Psoas muscle (tissue), 7 donors: ENCODE measurements at regions not wholly inside any gene's neighbourhood (a gene's known extent, or its start where the extent isn't known, plus 50 kb on each side); places are given as distances from the start of the nearest gene placed in this dataset.

Source experiments
- ATAC-seq, 4 donors: fragments of 200-7000 bp; cut with Tn5 transposase; one replicate each; pipeline ENCODE4 v1.9.1; 2020; ENCODE audit warnings: moderate library complexity in 3 of 4, mild to moderate bottlenecking in 2 of 4
- DNase-seq, 2 donors: peaks; one replicate each; pipeline ENCODE4 v3.0.0-alpha.2; 2020
- H3K27ac ChIP-seq: fragments of 200-600 bp; one replicate; pipeline ENCODE4 v1.8.0; 2022
- H3K27me3 ChIP-seq, 3 donors: fragments of 200-600 bp in 1 of 3; one replicate each; pipeline versions ENCODE4 v1.6.1 to v1.8.0; 2013 to 2022; ENCODE audit warnings: low read length in 2 of 3, mild to moderate bottlenecking in 2 of 3, moderate library complexity in 1 of 3; ENCODE audit not compliant: insufficient read depth in 3 of 3
- H3K36me3 ChIP-seq, 2 donors: fragments of 200-600 bp in 1 of 2; one replicate each; pipeline versions ENCODE4 v1.6.1 to v1.8.0; 2013 to 2022; ENCODE audit warnings: low read depth in 1 of 2, mild to moderate bottlenecking in 1 of 2, moderate library complexity in 1 of 2; ENCODE audit not compliant: insufficient read depth in 1 of 2
- H3K4me1 ChIP-seq: fragments of 200-600 bp; one replicate; pipeline ENCODE4 v1.8.0; 2022
- H3K4me3 ChIP-seq: fragments of 200-600 bp; one replicate; pipeline ENCODE4 v1.8.0; 2022; ENCODE audit warnings: mild to moderate bottlenecking
- H3K9me3 ChIP-seq: fragments of 200-600 bp; one replicate; pipeline ENCODE4 v1.8.0; 2022
- WGBS, 3 donors: extraction: QIAGEN DNeasy Blood & Tissue Kit; methylation state at CpG; one replicate each; pipeline versions ENCODE4 v1.1.6 to v1.1.7; 2013; 5-methylcytosine and 5-hydroxymethylcytosine counted together
- intact Hi-C, 2 donors: fragments of 100-400 bp; cut with DNase I; formaldehyde crosslinking; loops; one replicate each; pipeline versions ENCODE4 v1.11.0 to v1.14.2; 2022
- TF ChIP-seq, protein P1 (sequence below): fragments of 200-600 bp; IDR thresholded peaks from one replicate; pipeline ENCODE4 v1.8.0; 2022; ENCODE audit warnings: antibody characterized with exemption
- donor health status: healthy with polysubstance abuse.
- donor health status: DM: no; HTN: no; CAD: no; lungs with moderate emphysema.
- donor health status: Bipolar disorder and iron deficiency.
- donor health status: healthy.
- donor health status: DM: yes; HTN: yes; CAD: no.
- donor health status: DM: no; HTN: no; CAD: no.
- donor health status: DM: yes; HTN: yes; CAD: no.

DNA sequence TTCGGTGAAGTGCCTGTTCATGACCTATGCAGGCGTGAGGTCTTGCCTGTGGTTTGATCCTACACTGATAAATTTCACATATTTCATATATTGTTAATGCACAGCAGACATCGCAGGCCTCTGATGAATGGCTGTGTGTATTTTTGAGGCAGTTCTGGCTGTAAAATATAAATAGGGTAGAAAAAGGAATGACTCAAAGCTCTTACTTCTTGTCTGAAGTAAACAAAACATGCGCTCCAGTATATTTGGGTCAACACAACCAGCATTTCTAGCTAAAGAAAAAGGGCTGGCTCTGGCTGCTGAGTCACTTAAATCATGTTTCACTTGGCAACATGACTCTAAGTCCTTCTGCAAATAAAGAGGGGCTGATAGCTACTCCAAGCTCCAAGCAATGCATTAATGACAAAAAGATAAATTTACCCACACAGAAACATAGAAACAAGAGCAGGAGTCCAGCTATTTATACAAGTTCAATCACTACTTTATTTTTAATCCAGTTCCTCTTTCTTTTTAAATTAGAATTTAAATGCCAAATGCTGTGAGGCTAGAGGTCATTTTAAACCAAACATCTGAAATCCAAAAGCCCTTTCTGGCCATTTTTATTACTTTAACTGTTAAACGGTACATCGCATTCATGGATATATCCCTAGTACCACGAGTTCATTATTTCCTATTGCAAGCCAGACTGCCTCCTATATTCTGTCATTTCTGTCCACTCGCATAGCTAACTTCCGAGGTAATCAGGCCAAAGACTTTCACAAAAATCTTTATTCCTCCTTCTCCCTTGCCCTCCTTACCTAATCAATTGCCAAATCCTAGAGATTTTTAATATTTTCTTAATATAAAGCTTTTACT is 54.3 kb upstream of the TMCC3 start:
- no peaks in the 10 kb centered on the region for H3K36me3 ChIP-seq
- H3K27me3 ChIP-seq: no peaks in the 10 kb centered on the region
- TF ChIP-seq, protein P1, sequence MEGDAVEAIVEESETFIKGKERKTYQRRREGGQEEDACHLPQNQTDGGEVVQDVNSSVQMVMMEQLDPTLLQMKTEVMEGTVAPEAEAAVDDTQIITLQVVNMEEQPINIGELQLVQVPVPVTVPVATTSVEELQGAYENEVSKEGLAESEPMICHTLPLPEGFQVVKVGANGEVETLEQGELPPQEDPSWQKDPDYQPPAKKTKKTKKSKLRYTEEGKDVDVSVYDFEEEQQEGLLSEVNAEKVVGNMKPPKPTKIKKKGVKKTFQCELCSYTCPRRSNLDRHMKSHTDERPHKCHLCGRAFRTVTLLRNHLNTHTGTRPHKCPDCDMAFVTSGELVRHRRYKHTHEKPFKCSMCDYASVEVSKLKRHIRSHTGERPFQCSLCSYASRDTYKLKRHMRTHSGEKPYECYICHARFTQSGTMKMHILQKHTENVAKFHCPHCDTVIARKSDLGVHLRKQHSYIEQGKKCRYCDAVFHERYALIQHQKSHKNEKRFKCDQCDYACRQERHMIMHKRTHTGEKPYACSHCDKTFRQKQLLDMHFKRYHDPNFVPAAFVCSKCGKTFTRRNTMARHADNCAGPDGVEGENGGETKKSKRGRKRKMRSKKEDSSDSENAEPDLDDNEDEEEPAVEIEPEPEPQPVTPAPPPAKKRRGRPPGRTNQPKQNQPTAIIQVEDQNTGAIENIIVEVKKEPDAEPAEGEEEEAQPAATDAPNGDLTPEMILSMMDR: no peak
- no peaks in the 10 kb centered on the region for H3K9me3 ChIP-seq
- WGBS, 3 donors: 56 to 63% (median 56%) methylated on average over 9 of the region's 9 CpGs
- DNase-seq (no peak), ATAC-seq (peak in 3 of 4 donors; percentile 18 to 75 (median 67))
- peak overlapping the region; percentile 7 for H3K27ac ChIP-seq
- H3K4me3 ChIP-seq: no peak overlapping the region
- intact Hi-C loops: loop anchor here in 1 of 2 donors (5.0 kb wide), 1 partner anchor 37 kb away; no protein-coding TSS in a partner anchor
- peaks cover 19% of the 10 kb centered on the region for H3K4me1 ChIP-seq

DNA sequence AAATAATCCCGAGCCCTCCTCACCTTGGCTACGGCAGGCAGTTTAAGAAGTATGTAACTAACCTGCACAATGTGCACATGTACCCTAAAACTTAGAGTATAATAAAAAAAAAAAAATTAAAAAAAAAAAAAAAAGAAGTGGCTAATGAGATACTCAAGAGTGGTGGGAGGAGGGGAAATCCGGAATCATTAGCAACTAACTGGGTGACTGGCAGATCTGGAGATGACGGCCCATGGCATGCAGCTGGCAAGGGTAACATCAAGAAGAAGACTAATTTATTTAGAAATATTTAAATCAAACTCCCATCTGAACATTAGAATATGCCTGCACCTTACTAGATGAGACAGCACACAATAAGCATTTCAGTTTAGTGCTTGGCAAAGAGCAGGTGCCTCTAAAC is 52.3 kb upstream of the TMCC3 start:
- DNase-seq (no peak), ATAC-seq (no peak)
- Histone ChIP-seq H3K36me3 (no peaks in the 10 kb centered on the region), H3K4me1 (peaks cover 19% of the 10 kb centered on the region), H3K27me3 (no peaks in the 10 kb centered on the region), H3K4me3 (no peak overlapping the region), H3K27ac (no peak overlapping the region), H3K9me3 (no peaks in the 10 kb centered on the region)
- 81 to 96% (median 95%) methylated on average over 4 of the region's 4 CpGs for WGBS, 3 donors
- TF ChIP-seq, protein P1: no peak
- intact Hi-C loops: loop anchor here in 1 of 2 donors (5.0 kb wide), 1 partner anchor 35 kb away; no protein-coding TSS in a partner anchor

DNA sequence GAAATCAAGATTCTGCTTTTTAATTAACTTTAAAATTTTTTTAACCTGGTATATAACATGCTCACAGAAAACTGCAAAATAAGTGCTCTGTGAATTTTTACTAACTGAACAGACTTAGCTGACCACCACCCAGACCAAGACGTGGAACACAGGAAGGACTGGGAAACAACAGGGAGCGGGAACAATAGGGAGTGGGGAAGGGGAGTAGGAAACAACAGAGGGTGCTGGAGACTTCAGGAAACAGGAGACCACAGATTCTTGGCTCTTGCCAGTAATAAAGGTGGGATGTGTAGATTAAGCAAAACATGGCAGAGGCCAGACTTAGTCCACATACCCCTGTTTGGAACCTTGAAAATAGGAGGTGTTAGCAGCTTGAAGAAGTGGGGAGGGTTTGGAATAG is 51.4 kb upstream of the TMCC3 start:
- intact Hi-C loops: loop anchor here in 1 of 2 donors (5.0 kb wide), 1 partner anchor 34 kb away; no protein-coding TSS in a partner anchor
- Histone ChIP-seq H3K4me3 (no peak overlapping the region), H3K4me1 (peaks cover 19% of the 10 kb centered on the region), H3K9me3 (no peaks in the 10 kb centered on the region), H3K27ac (no peak overlapping the region), H3K36me3 (no peaks in the 10 kb centered on the region), H3K27me3 (no peaks in the 10 kb centered on the region)
- WGBS, 3 donors: 45 to 89% (median 79%) methylated on average over 2 of the region's 2 CpGs
- TF ChIP-seq, protein P1: no peak
- ATAC-seq (no peak), DNase-seq (no peak)

DNA sequence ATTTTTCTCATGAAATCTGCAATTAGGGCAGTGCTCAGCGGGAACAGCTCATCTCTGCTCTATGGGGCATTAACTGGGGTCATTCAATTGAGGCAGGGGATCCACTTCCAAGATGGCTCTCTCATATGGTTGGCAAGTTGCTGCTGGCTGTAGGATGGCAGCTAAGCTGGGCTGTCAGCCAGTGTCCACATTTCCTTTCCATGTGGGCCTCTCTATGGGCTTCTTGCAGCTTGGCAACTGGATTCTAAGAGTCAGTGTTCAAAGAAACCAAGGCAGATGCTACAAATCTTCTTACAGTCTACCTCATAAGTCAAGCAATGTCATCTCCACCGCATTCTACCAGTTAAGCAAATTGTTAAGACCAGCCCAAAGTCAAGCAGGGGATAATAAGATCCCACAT is 50.3 kb upstream of the TMCC3 start:
- ATAC-seq (no peak), DNase-seq (no peak)
- Histone ChIP-seq H3K27ac (no peak overlapping the region), H3K4me3 (no peak overlapping the region), H3K36me3 (no peaks in the 10 kb centered on the region), H3K4me1 (peaks cover 19% of the 10 kb centered on the region), H3K9me3 (no peaks in the 10 kb centered on the region), H3K27me3 (no peaks in the 10 kb centered on the region)
- TF ChIP-seq, protein P1: no peak
- 73 to 98% (median 76%) methylated on average over 2 of the region's 2 CpGs for WGBS, 3 donors
- intact Hi-C loops: loop anchor here in 1 of 2 donors (5.0 kb wide), 1 partner anchor 33 kb away; no protein-coding TSS in a partner anchor
